DMS 273 (cell line): ENCODE measurements at regions not wholly inside any gene's neighbourhood (a gene's known extent, or its start where the extent isn't known, plus 50 kb on each side); places are given as distances from the start of the nearest gene placed in this dataset.

Source experiments
- DNase-seq: peaks from one replicate; lab custom pipeline; 2025; ENCODE audit not compliant: unreplicated experiment; lab: John Stamatoyannopoulos, UW

DNA sequence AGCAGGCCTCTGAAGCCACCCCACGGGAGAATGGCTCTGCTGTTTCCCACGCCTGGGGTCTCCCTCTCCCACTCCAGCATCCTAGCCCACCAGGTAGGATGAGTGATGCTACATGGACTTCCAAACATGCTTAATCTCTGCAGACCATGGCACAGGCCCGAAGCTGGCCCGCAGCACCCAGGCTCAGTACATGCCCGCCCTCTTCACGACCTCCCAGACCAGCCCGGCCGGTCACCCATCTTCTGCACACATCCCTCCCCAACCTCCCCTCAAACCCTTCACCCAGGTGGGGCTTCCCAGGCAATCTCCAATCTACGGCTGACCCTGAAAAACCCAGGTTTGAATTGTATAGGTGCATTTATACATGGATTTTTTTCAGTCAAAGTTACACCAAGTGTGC, 264.0 kb downstream of the TJP1 start:
- DNase-seq = no peak

GRCh38 chr15:29557171-29557570, 265.1 kb downstream of the TJP1 start:
- no peak for DNase-seq

GRCh38 chr15:29556380-29556779, 265.9 kb downstream of the TJP1 start:
- no peak for DNase-seq

DNA sequence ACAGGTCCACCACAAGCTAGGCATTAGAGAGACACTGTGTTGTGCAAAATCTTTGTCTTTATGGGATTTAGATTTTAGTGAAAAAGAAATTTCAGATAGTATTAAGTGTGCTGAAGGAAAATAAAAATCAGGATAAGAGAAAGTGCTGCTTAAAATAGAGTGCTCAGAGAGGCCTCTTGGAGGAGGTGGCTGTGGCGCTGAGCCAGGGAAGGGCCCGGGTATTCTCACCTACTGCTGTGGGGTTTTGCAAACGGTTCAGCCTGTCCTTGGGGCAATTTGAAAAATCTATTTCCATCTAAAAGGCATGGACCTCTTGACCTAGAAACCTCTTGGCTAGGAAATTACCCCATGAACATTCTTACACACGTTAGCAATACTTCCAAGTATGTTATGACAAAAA, 267.7 kb downstream of the TJP1 start:
- no peak for DNase-seq

DNA sequence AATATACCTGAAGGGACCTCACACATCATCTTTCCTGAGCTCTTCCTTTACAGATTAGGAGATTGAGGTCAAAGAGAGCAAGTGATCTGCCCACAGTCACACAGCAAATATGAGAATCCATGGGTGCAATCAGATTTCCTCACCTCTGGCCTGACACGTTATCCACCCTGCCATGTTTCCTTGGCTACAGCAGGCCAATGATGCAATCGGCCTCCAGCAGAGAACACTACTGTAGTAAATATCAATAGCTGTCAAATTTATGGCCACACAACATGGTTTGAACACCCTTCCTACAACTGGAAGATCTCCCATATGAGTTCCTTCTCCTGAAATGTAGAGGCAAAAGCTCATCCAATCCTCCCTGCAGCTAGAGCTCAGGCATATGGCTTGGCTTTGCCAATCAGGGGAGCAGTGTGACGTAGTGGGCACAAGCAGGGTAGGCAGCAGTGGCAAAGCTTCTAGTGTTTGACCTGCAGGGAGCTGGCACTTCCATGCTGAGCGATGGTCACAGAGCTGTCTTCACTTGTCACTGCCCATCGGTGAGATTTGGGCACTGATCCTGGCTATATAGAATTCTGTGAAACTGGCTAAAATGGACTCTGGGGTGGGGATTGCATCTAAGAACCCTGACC, 271.3 kb downstream of the TJP1 start:
- no peak for DNase-seq

DNA sequence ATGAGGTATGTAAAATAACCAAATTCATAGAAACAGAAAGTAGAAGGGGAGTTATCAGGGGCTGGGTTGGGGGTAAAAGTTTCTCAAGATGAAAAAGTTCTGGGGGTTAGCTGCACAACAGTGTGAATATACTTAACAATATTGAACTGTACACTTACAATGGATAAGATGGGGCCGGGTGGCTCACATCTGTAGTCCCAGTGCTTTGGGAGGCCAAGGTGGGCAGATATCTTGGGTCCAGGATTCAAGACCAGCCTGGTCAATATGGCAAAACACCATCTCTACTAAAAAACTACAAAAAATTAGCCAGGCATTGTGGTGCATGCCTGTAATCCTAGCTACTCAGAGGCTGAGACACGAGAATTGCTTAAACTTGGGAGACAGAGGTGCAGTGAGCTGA, 274.3 kb downstream of the TJP1 start:
- DNase-seq = no peak

GRCh38 chr15:29544513-29545128, 275.0 kb upstream of the NSMCE3 start:
- no peak for DNase-seq

DNA sequence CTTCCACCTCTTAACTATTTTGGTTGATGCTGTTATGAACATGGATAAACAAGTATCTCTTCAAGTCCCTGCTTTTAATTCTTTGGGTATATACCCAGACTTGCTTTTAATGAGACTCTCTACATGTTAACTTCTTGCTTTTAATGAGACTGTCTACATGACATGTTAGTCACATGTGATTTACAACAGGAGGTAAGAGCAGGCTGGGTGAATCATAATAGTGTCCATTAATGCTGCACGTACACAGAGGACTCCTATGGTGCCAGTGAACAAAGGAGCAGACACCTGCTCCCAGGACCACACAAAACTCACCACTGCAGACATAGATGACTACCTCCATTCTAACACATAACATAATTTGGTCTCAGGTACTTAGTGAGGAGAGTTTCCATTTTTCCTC, 273.4 kb upstream of the NSMCE3 start:
- DNase-seq = no peak

DNA sequence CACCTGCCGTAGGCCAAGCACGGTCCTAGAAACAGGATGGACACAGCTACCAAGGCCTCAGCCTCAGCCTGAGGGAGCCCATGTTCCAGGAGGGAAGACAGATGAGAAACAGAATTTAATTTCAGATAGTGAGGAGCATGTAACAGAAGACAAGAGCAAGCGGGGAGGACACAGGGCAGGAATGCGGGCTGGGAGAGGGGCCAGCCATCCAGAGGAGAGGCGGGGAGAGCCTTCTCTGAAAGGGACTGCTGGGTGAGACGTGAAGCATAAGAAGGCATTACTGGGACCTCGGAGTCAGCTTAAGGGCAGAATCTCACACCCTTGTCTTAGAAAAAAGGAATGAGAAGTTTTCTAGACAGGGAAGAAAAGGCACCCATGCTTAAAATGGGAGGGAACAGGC, 271.7 kb upstream of the NSMCE3 start:
- DNase-seq = no peak

DNA sequence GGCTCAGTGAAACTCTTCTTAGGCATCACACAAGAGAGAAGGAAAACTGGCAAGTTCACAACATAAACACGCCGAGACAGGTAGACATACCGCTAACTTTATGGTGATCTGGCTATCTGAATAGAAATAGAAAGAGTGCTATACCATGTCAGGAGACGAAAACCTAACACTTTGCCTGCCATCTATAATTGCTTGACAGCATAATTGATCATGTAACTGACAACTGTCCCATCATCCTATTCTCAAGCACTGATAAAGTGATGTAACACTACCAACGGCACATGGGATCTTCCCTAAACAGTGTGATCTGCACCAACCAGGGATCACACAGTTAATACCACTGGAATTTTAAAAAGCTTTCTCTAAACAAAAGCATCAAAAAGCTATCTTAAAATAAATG, 270.9 kb upstream of the NSMCE3 start:
- DNase-seq = no peak

GRCh38 chr15:29539736-29540135, 270.1 kb upstream of the NSMCE3 start:
- no peak for DNase-seq

DNA sequence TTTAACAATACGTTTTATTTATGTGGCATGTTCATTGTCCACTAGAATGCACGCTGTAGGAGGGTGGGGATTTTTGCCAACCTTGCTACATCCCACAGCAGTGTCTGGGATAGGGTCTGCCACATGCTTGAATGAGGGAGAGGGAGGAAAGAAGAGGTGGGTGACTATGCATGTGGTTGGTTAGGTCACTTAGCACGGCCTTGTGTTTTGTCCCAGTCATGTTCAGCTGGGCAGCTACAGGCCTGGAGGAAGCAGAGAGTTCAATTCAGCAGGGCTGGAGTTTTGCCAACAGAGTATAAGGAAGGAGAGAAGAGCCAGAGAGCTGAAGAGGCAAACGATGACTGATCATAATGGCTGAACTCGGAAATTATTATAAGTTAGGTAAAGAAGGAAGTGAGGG, 268.4 kb upstream of the NSMCE3 start:
- no peak for DNase-seq

DNA sequence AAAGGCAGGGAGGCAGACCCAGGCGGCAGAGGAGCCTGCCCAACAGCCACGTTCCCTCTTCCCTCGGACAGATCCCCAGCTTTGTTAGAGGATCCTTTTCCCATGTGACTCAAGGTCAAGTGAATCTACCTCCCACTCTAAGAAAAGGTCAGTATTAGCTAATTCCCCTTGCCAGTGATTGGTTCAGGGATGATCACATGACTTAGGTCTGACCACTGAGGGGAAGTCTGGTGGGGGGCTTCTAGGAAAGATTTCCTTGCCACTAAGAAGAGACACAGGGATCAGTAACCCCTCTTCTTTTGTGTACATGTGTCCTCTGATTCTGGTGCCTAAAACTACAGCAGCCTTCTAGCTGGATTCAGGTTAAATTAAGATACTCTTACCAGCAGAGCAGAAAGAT, 266.3 kb upstream of the NSMCE3 start:
- no peak for DNase-seq

GRCh38 chr15:29534378-29534777, 264.8 kb upstream of the NSMCE3 start:
- no peak for DNase-seq

- no peak for DNase-seq
Observed at GRCh38 chr15:29533647-29534046, 264.0 kb upstream of the NSMCE3 start.

GRCh38 chr15:29532296-29532695, 262.7 kb upstream of the NSMCE3 start:
- peak; percentile 3 for DNase-seq

DNA sequence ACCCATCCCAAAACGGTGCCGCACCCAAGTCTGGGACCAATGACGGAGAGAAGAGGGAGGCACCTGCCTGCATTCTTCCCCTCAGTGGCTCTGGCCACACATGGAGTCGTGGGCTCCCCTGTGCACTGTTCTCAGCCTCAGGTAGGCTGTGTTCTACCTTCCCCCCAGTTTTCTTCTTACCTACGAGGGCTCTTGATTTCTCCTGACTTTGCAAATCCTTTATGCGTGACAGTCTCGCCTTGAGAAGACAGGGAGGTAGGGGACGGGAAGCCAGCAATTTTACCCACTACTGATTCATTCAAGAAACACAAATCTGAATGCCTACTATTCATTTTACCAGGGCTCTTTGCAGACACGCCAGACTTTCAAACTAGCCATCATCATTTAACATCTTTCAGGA, 261.3 kb upstream of the NSMCE3 start:
- DNase-seq = no peak

GRCh38 chr15:29529043-29529442, 259.4 kb upstream of the NSMCE3 start:
- no peak for DNase-seq

DNA sequence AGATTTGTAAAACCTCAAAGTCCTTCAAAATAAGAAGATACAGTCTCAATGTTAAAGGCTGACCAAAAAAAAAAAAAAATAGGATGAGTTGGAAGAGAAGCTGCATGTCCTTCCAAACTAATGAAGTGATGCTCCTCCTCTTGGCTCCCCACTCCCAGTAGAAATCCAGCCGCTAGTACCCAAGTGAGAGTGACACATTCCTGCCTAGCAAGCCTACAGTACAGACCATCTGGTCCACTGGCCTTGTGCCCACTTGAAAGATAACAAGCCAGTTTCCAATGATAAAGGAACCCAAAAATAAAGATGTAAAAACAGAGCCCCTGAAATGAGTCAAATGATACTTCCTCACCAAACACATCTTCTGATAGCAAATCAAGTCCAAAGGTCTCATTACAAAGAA, 258.7 kb upstream of the NSMCE3 start:
- peak; percentile 71 for DNase-seq

DNA sequence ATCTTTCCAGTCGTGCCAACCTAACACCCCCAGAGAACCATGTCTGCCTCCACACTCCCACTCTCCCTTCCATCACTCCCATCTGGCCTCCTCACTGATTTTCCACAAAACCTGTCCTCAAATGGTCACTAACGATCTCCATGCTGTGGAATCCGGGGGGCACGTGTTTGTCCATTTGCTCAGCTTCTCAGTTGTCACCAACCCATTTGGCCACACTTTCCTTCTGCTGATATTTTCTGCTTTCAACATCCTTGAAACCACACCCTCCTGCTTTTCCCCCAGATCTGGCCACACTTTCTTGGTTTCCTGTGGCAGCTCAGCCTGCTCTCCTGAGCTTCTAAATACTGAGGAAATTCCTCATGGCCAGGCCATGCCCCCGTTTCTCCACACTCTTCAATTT, 257.2 kb upstream of the NSMCE3 start:
- DNase-seq = no peak

GRCh38 chr15:29522373-29523276, 253.0 kb upstream of the NSMCE3 start:
- no peak for DNase-seq

DNA sequence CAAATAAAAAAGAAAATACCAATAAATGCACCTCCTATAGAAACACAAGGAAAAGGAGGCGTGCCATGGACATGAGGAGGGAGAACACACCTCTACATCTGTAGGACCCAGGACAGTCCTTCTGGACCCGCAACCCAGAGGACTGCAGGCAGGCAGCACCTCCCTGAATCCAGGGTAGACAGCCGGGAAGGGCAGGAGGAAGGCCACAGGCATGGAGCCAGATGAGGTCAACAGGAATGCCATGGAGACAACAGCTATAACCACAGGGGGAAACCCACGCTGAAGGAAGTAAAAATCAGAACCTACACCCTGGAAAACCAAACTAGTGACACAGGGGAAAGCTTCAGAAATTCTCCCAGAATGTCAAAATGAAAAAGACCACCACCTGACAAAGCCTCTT, 248.8 kb upstream of the NSMCE3 start:
- DNase-seq = no peak
